NK-92 treated with Interleukin-12 subunit alpha and Interleukin-12 subunit beta, amount 100 ng/mL, for 24 hours (cell line): ENCODE measurements at regions not wholly inside any gene's neighbourhood (a gene's known extent, or its start where the extent isn't known, plus 50 kb on each side); places are given as distances from the start of the nearest gene placed in this dataset.
"Not testable (repeated sequence)": the region's sequence is repeated elsewhere in the genome, so short reads cannot be mapped to it uniquely, and the experiment has no call there.

Experiments
- DNase-seq: peaks from one replicate; lab custom pipeline; 2025; lab: John Stamatoyannopoulos, UW

DNA sequence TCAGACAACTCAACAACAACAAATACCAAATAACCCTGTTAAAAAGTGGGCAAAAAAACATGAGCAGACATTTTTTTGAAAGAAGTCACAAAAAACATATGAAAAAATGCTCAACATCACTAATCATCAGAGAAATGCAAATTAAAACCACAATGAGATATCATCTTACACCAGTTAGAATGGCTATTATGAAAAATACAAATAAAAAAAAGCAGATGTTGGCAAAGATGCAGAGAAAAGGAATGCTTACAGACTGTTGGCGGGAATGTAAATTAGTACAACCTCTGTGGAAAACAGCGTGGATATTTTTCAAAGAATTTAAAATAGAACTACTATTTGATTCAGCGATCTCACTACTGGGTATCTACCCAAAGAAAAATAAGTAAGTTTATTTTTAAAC is 114.0 kb downstream of the SLC38A4 start:
- DNase-seq: no peak

DNA sequence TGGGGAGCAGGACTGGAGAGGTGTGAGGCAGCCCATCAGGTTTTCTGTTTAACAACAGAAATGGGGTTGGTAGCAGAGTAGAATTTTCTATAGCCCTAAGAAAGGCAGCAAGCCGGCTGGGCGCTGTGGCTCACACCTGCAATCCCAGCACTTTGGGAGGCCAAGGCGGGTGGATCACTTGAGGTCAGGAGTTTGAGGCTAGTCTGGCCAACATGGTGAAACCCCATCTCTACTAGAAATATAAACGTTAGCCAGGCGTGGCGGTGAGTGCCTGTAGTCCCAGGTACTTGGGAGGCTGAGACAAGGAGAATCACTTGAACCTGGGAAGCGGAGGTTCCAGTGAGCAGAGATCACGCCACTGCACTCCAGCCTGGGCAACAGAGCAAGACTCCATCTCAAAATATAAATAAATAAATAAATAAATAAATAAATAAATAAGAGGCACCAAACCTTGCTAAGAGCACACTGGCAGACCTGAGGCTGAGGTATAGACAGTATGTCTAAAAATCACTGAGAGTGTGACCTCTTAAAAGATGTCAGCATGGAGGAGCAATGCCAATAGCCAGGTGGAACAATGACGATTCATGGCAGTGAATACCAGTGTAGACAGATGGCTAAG is 115.6 kb downstream of the SLC38A4 start:
- no peak for DNase-seq

DNA sequence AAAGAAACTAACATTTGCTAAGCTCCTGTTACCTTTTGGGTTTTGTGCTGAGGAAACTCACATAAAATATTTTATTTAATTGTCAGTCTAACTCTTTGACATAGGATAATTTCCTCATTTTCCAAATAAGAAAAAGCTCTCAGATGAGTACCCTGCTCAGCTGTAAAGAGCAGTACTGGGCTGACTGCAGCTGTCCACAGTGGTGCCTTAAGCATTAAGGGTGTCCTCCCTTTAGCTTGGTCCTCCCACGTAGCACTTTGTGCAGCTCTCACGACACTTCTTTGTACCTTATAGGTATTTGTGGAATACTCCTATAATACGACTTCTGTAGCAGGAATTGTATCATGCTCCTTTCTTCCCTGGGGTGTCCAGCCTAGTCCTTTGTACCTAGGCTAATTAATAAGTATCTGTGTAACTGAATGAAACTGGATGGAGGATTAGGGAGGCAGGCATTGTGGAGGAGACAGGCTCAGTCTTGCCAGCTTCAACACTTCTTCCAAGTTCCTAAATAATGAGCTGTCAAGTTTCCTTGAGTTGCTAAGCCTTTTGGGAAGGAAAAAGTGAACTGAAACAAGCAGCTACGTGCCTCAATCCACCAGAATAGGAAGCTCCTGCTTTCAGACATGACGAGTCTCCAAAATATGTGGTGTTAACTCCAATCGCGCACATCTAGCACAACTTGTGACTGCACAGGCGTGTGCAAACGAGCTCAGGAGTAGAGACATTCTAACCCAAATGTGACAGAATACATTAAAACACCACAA is 123.0 kb downstream of the SLC38A4 start:
- no peak for DNase-seq

DNA sequence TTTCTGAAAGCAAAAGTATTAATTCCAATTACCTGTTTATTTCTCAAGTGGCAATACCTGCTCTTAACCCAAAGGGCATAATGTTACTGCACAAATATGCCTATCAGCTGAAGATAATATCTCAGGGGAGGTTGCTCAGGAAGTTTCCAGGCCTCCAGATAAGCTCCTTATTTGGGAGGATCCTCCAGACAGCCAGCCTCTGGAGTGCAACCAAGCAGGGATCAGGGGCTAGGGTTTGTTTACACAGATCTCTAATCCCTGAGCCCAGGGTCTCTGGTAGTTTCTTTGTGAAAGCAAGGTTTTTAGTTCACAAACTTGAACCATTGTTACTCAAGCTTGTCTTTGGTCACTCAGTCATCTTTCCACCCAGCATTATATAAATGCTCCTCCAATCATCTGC is 124.4 kb downstream of the SLC38A4 start:
- no peak for DNase-seq

DNA sequence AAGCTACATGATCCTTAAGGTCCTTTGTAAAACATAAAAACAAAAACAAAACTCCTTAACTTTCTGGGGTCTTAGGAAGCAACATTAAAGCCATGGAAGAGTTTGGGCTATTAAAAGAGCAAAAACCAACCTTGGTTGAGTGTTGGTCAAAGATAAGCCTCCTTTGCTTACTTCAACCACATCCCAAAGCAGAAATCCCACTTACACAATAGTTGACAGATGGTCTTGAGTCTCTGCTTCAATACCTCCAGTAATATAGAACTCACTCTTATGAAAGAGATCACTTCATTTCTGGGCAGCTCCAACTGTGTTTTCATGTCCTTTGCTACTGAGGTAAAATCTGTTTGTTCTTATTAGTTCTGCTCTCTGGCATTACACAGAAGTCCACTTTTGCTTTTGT is 125.8 kb downstream of the SLC38A4 start:
- DNase-seq: no peak

DNA sequence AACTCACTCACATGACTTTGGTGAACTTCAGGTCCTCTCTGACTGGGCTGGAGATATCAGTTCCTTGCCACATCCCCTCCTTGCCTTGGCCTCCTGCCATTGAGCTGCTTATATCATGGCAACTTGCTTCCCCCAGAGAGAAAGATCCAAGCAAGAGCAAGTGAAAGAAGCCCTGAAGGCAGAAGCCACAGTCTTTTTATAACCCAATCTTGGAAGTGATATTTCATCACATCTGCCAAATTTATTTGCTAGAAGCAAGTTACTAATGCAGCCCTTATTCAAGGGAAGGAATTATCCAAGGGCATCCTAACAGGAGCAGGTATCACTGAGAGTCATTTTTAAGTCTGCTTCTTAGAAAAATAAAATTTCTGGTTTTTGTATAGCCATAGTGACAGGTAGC is 127.8 kb downstream of the SLC38A4 start:
- DNase-seq: no peak

DNA sequence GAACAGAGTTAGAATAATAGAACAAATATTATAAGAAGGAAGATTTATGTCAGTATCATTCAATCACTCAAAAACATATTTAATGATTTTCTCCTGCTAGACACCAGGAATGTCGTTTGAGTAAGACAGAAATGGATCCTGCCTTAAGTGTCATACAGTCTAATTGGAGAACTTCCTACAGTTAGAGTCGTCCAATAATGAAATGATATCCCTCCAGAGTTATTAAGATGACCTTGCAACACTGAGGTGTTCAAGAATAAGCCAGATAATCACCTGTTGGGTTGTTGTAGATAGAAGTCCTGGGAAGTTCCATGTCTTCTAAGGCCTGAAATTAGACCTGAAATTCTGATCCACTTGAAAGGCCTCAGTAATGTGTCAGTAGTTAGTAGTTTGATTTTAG is 132.3 kb downstream of the SLC38A4 start:
- DNase-seq: no peak

DNA sequence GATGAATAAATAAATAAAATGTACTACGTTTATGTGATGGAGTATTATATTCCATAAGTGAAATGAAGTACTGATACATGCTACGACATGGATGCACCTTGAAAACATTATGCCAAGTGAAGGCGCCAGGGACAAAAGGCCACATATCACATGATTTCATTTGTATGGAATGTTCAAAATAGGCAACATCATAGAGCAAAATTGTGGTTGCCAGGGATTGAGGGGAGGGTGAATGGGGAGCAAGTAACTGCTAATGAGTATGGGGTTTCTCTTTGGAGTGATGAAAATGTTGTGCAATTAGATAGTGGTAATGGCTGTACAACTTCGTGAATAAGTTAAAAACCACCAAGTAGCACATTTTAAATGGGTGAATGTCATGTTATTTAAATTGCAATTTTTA is 132.8 kb downstream of the SLC38A4 start:
- no peak for DNase-seq

DNA sequence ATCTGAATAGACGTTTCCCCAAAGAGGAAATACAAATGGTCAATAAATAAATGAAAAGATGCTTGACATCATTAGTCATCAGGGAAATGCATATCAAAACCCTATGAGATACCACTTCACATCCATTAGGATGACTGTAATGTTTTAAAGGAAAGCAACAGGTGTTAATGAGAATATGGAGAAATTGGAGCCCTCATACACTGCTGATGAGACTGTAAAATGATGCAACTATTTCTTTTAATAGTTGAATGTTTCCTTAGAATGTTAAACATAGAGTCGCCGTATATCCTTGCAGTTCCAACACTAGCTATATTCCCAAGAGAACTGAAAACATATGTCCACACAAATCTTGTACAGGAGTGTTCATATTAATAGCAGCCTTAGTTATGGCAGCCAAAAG is 133.2 kb downstream of the SLC38A4 start:
- DNase-seq: no peak

DNA sequence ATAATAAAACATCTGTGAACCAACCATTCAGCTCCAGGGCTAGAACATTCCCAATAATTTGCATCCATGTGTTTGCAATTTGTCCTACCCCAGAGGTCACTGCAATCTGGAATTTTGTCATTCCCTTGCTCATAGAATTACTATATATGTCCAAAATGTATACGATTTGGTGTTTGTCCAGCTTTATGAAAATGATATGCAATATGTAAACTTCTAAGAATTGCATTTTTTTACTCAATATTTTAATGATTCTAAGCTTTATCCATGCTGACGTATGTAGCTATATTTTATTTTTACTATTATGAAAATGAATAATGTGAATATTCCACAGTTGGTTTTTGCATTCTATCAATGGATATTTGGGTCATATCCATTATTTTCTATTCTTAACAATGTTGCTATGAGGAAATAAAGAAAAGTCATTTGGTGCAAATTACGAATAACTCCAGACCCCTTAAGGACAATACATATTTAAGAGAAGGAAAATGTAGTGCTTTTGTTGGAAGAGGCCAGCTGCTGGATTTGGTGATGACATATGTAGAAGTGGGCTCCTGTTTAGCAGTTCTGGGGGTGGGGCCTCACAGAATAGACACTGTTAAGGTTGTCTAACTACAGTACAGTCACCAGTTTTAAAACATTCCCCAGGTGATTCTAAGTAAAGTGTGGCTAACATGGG is 139.4 kb downstream of the SLC38A4 start:
- no peak for DNase-seq

DNA sequence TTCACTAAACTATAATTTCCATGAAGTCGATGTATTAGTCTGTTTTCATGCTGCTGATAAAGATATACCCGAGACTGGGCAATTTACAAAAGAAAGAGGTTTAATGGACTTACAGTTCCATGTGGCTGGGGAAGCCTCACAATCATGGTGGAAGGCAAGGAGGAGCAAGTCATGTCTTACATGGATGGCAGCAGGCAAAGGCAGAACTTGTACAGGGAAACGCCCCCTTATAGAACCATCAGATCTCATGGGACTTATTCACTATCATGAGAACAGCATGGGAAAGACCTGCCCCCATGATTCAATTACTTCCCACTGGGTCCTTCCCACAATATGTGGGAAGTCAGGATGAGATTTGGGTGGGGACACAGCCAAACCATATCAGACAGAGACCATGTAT is 141.6 kb downstream of the SLC38A4 start:
- not testable (repeated sequence) for DNase-seq

DNA sequence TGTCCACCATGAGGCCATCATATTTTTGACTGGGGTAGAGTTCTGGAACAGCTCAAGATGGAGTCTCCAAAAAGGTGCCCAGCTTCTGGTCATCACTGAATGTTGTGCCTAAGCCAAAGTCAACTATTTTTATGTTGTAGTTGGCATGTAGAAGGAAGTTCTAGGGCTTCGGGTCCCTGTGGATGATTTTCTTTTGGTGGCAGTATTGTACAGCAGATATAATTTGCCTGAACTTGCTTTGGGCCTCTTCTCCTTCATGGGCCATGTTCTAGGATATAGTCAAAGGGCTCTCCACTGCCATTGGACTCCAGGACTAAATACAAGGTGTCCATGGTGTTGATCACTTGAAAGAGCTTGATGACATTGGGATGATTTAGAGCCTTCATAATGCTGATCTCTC is 143.6 kb downstream of the SLC38A4 start:
- DNase-seq: no peak

DNA sequence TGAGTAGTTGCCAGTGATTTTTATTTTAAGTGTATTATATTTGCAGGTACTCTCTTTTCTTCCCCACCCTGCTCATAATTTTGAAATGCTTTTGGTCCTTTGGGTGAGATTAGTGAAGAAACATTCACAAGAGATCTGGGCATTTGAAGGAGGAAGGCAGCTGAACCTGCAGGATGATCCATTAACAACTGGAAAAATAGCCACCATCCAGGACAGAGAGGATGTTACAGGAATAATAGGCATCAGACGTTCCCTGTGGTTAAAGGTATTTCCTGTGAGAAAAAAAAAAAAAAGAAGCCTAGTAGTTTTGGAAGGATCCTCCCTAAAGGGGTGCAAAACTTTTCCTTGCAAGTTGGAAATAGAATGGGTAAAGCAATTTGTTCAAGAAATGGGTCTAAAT is 145.3 kb downstream of the SLC38A4 start:
- no peak for DNase-seq

DNA sequence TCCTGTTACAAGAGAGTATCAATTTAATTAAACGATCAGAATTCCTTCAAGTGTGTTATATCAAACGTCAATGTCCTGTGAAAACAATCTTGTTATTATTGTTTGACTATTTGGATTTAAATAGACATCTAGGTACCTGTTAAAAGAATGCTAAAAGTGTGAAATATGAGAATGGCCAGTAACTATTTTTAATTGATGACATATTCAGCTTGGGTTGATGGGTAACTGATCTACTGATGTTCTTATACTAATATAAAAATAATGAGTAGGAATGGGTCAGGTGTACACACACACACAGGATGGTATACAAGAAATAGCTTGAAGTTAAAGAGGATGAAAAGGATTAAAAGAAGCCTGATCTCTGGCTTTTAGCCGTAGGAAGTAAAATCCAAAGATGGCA is 146.0 kb downstream of the SLC38A4 start:
- DNase-seq: no peak

DNA sequence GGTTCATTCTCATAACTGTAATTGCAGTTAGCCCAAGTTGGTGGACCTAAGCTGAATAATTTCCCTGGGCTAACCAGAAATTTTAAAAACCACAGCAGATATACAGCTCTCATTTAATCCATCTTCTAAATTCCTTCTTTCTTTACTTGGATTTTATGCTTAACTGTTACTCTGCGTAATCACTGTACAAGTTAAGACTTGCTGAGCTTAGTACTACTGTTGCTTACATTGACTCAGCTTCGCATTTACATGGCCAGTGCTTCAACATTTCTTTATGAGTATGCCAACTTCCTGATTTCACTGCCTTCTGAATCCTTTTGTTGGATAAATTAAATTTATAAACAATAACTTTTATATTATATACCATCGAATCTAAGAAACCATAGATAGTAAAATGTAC is 147.4 kb downstream of the SLC38A4 start:
- DNase-seq: no peak

DNA sequence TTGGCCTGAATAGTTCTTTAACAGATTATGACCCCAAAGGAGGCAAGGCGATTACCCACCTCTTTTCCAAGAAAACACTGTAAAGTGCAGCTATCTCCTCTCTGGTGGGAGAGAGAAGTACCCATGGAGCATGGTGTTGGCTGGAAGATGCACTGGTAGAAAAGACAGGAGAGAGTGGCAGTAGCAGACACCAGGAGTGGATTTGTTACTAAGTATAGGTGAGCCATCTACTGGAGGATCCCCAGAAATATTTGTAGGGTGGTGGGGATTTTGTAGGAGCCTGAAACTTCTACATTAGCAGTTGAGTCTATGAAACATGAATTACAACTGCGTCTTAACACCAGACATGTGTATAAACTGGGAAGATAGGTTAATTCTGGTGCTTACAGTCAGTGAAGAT is 148.0 kb downstream of the SLC38A4 start:
- no peak for DNase-seq

DNA sequence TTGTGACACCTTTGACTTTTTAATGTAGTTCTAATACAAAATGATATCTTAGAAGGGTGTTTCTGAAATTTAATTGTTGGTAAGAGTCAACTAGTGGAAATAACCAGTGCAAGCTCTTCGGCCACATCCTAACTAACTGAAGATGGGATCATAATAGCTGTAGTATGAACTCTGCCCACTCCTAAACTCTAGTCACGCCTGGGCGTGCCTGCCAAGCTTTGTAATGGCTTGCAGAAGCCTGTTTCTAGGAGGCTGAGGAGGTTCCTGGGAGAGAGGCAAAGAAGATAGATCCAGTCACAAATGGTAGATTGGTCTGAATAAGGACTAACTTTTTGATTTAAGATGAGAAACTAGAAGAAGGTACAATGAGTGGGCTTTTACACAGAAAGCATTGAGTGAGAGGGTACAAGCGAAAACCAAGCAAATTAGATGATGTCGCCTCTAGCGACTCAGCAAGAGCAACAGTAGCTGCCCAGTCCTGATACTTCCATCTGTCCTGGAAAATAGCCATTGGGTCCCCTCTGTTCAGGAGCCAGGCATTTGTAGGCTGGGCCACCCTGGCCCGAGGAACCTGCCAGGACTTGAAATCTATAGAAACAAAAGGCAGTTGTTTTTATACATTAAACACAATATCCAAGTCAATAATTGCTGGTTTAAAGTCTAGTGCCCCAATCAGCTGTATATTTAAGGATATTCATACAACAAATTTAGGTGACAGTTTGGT is 148.8 kb downstream of the SLC38A4 start:
- DNase-seq: no peak

DNA sequence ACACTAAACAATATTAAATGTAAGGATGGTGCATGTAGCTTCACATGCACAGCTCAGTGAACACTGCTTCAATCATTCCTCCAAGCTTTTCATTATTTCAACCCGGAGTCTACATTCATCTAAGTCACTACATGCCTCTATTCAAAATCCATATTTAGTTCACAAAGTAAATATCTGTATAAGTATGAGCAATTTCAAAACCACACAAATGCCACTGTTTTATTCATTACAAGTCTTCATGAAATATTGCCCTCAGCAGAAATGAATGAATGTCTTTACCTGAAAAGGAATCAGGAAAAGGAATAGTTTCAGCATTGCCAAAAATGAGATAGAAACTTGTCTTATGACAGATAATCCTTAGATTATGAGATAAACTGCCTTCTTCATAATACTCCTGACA is 149.4 kb downstream of the SLC38A4 start:
- no peak for DNase-seq

DNA sequence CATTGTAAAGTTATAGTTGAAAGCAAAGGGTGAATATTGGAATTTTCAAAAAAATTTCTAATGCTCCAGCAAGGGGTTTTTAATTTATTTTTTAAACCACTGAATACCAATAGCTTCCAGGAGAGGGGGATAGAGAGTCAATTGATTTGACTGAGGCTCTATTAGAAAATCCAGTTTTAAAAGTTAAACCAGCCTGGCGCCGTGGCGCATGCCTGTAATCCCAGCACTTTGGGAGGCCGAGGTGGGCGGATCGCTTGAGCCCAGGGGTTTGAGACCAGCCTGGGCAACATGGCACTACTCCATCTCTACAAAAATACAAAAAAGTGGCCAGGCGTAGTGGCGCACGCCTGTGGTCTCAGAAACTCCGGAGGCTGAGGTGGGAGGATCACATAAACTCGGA is 150.1 kb downstream of the SLC38A4 start:
- no peak for DNase-seq

DNA sequence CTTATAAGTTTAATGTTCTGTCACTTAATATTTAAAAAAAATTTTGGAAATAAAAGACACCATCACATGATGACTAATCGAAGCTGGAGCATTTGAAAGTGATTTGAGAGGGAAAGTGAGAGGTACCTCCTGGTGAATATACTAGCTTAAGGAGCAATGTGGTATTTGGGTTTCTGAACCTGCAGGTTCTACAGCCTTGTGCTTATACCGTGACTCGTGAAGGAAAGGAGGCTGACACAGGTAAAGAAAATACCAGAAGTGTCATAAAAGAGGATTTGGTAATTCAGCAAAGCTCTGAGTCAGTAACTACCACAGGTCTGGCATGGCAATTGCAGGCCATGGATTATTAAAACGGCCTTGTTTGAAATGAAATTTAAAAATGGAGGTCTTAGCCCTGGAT is 151.0 kb downstream of the SLC38A4 start:
- DNase-seq: no peak

DNA sequence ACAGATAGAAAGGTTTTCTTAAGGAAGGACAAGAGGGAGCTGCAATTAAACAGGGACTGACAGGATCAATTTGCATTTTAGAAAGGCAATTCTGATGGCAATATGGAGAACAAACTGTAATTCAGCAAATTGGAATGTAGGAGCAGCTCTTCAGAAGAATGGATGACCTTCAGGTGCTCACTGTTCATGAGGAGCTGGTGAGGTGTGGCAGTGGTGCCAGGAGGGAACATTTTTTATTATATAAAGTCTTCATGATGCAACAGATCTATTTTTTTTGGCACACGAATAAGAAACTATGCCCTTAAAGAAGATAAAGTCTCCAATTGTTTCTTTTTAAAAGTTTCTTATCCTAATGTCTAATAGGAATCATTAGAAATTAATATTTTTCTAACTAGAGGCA is 151.7 kb downstream of the SLC38A4 start:
- no peak for DNase-seq

DNA sequence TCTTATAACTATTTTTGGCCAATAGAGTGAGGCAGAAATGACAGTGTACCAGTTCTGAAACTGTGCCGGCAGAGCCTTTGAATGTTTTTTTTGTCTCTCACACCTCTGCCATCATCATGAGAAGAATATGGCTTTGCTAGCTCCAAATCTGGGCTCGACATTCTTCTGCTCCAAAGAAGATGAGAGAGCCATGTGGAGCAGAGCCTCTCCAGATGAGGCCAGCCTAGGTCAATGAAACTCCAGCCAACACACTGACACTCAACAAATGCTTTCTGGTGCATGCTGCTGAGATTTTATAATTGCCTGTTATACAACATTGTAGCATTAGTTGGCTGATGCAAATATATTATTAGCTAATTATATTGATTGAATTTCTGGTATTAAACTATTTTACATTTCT is 154.7 kb downstream of the SLC38A4 start:
- DNase-seq: no peak

DNA sequence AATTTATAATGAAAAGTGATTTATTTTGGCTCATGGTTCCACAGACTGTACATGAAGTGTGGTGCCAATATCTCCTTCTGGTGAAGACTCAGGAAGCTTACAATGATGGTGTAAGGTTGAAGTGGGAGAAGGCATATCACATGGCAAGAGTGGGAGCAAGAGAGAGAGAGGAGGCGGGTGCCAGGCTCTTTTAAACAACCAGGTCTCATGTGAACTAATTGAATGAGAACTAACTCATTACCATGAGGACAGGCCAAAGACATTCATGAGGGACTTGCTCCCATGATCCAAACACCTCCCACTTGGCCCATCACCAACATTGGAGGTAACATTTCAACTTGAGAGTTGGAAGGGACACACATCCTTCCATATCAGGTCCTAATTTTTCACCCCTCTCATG is 155.2 kb downstream of the SLC38A4 start:
- DNase-seq: no peak
